A673 (cell line): ENCODE measurements at regions not wholly inside any gene's neighbourhood (a gene's known extent, or its start where the extent isn't known, plus 50 kb on each side); places are given as distances from the start of the nearest gene placed in this dataset.

Source experiments
- BruUV-seq: library from RNA; stranded (reverse); fragments of 400-500 nt; replicated peaks from 2 replicates; lab custom pipeline; 2021; lab: Mats Ljungman, UMichigan
- CTCF ChIA-PET: fragments of 300-600 bp; sonication (Branson Sonifier 250); formaldehyde crosslinking; loops from one replicate; lab custom pipeline; 2022; ENCODE audit warnings: antibody characterized with exemption; lab: Charles Lee
- POLR2A ChIA-PET: fragments of 300-600 bp; sonication (Branson Sonifier 250); formaldehyde crosslinking; loops from one replicate; lab custom pipeline; 2022; ENCODE audit warnings: antibody characterized with exemption; ENCODE audit not compliant: low non-redundant PET; lab: Charles Lee
- DNase-seq: peaks from one replicate; pipeline ENCODE4 v3.0.0-alpha.2; 2015; ENCODE audit warnings: low spot score
- H3K27ac ChIP-seq: fragments of 200-600 bp; sonication (generic); 2 replicates; pipeline ENCODE4 v1.5.1; 2016; ENCODE audit warnings: mixed run types, low read depth, mild to moderate bottlenecking, mixed read lengths, antibody characterized with exemption, low read length; ENCODE audit not compliant: poor library complexity, severe bottlenecking
- H3K27me3 ChIP-seq: fragments of 200-600 bp; sonication (generic); replicated peaks from 2 replicates; pipeline ENCODE4 v1.6.1; 2017; ENCODE audit warnings: mixed run types, low read depth, mild to moderate bottlenecking, mixed read lengths, antibody characterized with exemption, low read length; ENCODE audit not compliant: insufficient read depth, poor library complexity
- H3K36me3 ChIP-seq: fragments of 200-600 bp; sonication (generic); 2 replicates; pipeline ENCODE4 v1.6.1; 2016; ENCODE audit warnings: mixed run types, mild to moderate bottlenecking, mixed read lengths, antibody characterized with exemption, low read length; ENCODE audit not compliant: insufficient read depth, poor library complexity, severe bottlenecking
- H3K4me1 ChIP-seq: fragments of 200-600 bp; sonication (generic); 2 replicates; pipeline ENCODE4 v1.6.1; 2017; ENCODE audit warnings: mixed run types, mild to moderate bottlenecking, mixed read lengths, antibody characterized with exemption, low read length; ENCODE audit not compliant: insufficient read depth, poor library complexity, severe bottlenecking
- H3K4me3 ChIP-seq: fragments of 200-600 bp; sonication (generic); 2 replicates; pipeline ENCODE4 v1.5.1; 2016; ENCODE audit warnings: low read depth, mixed run types, mild to moderate bottlenecking, mixed read lengths, low read length; ENCODE audit not compliant: poor library complexity, severe bottlenecking
- H3K9me3 ChIP-seq: fragments of 200-600 bp; sonication (generic); 2 replicates; pipeline ENCODE4 v1.6.1; 2016; ENCODE audit warnings: mixed run types, low read depth, mild to moderate bottlenecking, mixed read lengths, antibody characterized with exemption, low read length; ENCODE audit not compliant: poor library complexity, severe bottlenecking
- EZH2 ChIP-seq: fragments of 200-600 bp; sonication (generic); IDR thresholded peaks from 2 replicates; pipeline ENCODE4 v1.6.1; 2017; ENCODE audit warnings: borderline replicate concordance, low read depth, mild to moderate bottlenecking, mixed read lengths, antibody characterized with exemption, low read length; ENCODE audit not compliant: poor library complexity, severe bottlenecking
- intact Hi-C: fragments of 100-400 bp; cut with micrococcal nuclease; formaldehyde crosslinking; loops from one replicate; pipeline ENCODE4 v1.10.0; 2022; ENCODE audit not compliant: unreplicated experiment
- TF ChIP-seq, protein P1 (sequence below): fragments of 300-800, 200-600 bp; sonication (generic); conservative IDR thresholded peaks from 2 replicates; pipeline ENCODE4 v1.5.1; 2017; ENCODE audit warnings: low read depth, mild to moderate bottlenecking, antibody characterized with exemption, low read length, moderate library complexity, mixed read lengths

DNA sequence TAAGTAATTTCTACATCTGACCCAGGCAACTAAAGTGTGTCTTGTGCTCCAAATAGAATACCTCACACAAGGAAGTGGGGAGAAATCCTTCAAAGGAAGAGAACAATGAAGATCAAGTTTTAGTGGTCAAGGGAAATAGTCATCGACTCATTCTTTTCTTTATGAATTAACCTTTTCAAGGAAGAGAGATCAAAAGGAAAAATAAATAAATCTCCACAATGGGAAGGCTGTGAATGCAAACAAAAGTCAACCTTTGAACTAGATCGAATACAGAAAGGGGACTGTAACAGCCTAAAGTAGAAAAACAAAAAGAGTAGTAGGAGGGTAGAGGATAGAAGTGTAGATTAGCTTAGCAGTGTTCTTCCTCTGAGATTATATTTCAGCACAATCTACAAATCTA, 274.6 kb upstream of the COBL start:
- BruUV-seq = no TSS peak
- H3K4me1 ChIP-seq = no peaks in the 10 kb centered on the region
- no peaks in the 10 kb centered on the region for H3K27me3 ChIP-seq
- ChIA-PET POLR2A (no interaction called here), CTCF (no interaction called here)
- no peak overlapping the region for H3K27ac ChIP-seq
- H3K9me3 ChIP-seq = peaks cover 33% of the 10 kb centered on the region
- DNase-seq = no peak
- intact Hi-C loops = no loop called here
- no peak for TF ChIP-seq EZH2
- TF ChIP-seq, protein P1, sequence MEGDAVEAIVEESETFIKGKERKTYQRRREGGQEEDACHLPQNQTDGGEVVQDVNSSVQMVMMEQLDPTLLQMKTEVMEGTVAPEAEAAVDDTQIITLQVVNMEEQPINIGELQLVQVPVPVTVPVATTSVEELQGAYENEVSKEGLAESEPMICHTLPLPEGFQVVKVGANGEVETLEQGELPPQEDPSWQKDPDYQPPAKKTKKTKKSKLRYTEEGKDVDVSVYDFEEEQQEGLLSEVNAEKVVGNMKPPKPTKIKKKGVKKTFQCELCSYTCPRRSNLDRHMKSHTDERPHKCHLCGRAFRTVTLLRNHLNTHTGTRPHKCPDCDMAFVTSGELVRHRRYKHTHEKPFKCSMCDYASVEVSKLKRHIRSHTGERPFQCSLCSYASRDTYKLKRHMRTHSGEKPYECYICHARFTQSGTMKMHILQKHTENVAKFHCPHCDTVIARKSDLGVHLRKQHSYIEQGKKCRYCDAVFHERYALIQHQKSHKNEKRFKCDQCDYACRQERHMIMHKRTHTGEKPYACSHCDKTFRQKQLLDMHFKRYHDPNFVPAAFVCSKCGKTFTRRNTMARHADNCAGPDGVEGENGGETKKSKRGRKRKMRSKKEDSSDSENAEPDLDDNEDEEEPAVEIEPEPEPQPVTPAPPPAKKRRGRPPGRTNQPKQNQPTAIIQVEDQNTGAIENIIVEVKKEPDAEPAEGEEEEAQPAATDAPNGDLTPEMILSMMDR = no peak
- H3K4me3 ChIP-seq = no peak overlapping the region
- H3K36me3 ChIP-seq = no peaks in the 10 kb centered on the region

DNA sequence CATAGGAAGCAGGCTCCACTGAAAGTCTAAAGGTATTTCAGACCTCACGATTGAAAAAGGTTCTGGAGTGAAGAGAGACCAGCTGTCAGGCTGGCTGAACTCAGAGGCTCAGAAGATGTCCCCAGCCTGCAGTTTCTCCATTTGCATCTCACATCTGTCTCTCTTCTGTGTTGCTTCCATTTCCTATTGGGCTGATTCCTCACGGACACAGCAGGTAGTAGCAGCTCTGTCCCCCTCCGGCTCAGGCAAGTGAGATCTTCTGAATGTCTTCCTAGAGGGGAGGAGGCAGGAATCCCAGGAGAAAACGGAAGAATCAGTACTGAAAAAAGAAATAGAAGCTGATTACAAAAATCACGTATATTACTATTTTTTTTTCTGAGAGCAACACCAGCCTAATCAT, 274.1 kb upstream of the COBL start:
- ChIA-PET POLR2A (no interaction called here), CTCF (no interaction called here)
- Histone ChIP-seq H3K27ac (no peak overlapping the region), H3K36me3 (no peaks in the 10 kb centered on the region), H3K27me3 (no peaks in the 10 kb centered on the region), H3K4me3 (no peak overlapping the region), H3K9me3 (peaks cover 33% of the 10 kb centered on the region), H3K4me1 (no peaks in the 10 kb centered on the region)
- DNase-seq = no peak
- TF ChIP-seq EZH2 = no peak
- TF ChIP-seq, protein P1 = no peak
- intact Hi-C loops = no loop called here
- no TSS peak for BruUV-seq

DNA sequence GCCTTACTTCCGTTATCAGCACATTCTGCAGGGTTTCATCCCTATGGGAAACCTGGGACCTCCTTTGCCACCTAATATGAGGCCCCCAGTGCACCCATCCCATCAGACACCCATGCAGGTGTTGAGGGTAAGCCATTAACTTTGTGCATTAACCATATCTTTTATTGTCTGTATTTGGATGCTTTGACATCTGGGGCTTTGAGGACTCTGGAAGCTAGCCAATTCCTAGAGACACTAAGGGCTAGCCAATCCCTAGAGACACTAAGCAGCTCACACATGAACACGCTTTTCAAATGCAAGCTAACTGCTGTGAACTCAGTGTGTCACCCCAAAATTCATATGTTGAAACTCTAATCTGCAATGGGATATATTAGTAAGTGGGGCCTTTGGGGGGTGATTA, 272.5 kb upstream of the COBL start:
- Histone ChIP-seq H3K9me3 (peaks cover 36% of the 10 kb centered on the region), H3K4me3 (no peak overlapping the region), H3K4me1 (no peaks in the 10 kb centered on the region), H3K36me3 (no peaks in the 10 kb centered on the region), H3K27me3 (no peaks in the 10 kb centered on the region), H3K27ac (no peak overlapping the region)
- intact Hi-C loops = no loop called here
- no TSS peak for BruUV-seq
- TF ChIP-seq, protein P1 = no peak
- ChIA-PET POLR2A (no interaction called here), CTCF (no interaction called here)
- no peak for DNase-seq
